Activated T-helper 9 cell treated with anti-CD3 and anti-CD28 coated beads, Interleukin-2, amount 50 U/mL, for 16 hours (primary cell): ENCODE measurements at regions not wholly inside any gene's neighbourhood (a gene's known extent, or its start where the extent isn't known, plus 50 kb on each side); places are given as distances from the start of the nearest gene placed in this dataset.
"Not testable (repeated sequence)": the region's sequence is repeated elsewhere in the genome, so short reads cannot be mapped to it uniquely, and the experiment has no call there.

Experiments used
- DNase-seq: peaks from one replicate; pipeline ENCODE4 v3.0.0-alpha.2; 2020; ENCODE audit warnings: low read depth

- not testable (repeated sequence) for DNase-seq
Measured at GRCh38 chr1:104776-105175, 346.7 kb downstream of the OR4F29 start.

GRCh38 chr1:99481-99880 is 352.0 kb downstream of the OR4F29 start:
- DNase-seq: not testable (repeated sequence)

- DNase-seq: not testable (repeated sequence)
Measured at GRCh38 chr1:98811-99210, 352.7 kb downstream of the OR4F29 start.

GRCh38 chr1:91279-91678 is 360.2 kb downstream of the OR4F29 start:
- not testable (repeated sequence) for DNase-seq

- not testable (repeated sequence) for DNase-seq
Measured at GRCh38 chr1:88110-88509, 363.4 kb downstream of the OR4F29 start.

GRCh38 chr1:79152-79551 is 372.3 kb downstream of the OR4F29 start:
- not testable (repeated sequence) for DNase-seq

- DNase-seq: not testable (repeated sequence)
Measured at GRCh38 chr1:65119-65518, 386.4 kb downstream of the OR4F29 start, which contains the start of gene OR4F5. Gene OR4F5 (plus strand): TSS chr1:65419.

- DNase-seq: not testable (repeated sequence)
Measured at GRCh38 chr1:56014-56531, 395.4 kb downstream of the OR4F29 start.

GRCh38 chr1:53182-53581 is 398.3 kb downstream of the OR4F29 start:
- not testable (repeated sequence) for DNase-seq

GRCh38 chr1:41965-42466 is 409.5 kb downstream of the OR4F29 start:
- not testable (repeated sequence) for DNase-seq

GRCh38 chr1:41197-41596 is 410.3 kb downstream of the OR4F29 start:
- DNase-seq: not testable (repeated sequence)

- not testable (repeated sequence) for DNase-seq
Measured at GRCh38 chr1:29183-29582, 422.3 kb downstream of the OR4F29 start.

GRCh38 chr1:17298-17697 is 434.2 kb downstream of the OR4F29 start:
- DNase-seq: not testable (repeated sequence)

GRCh38 chr1:16025-16424 is 435.5 kb downstream of the OR4F29 start:
- DNase-seq: not testable (repeated sequence)

GRCh38 chr1:9941-10717 is 441.3 kb downstream of the OR4F29 start:
- not testable (repeated sequence) for DNase-seq
